IMR-90 (cell line): ENCODE measurements at regions not wholly inside any gene's neighbourhood (a gene's known extent, or its start where the extent isn't known, plus 50 kb on each side); places are given as distances from the start of the nearest gene placed in this dataset.

Experiments used
- ATAC-seq: fragments of 200-7000 bp; cut with Tn5 transposase; 2 replicates; pipeline ENCODE4 v1.9.1; 2020; ENCODE audit warnings: low read depth, mild to moderate bottlenecking, moderate library complexity
- BruUV-seq: library from RNA; stranded (reverse); fragments of 400-500 nt; replicated peaks from 2 replicates; lab custom pipeline; 2021; lab: Mats Ljungman, UMichigan
- CTCF ChIA-PET: fragments of 300-600 bp; formaldehyde crosslinking; extraction: SDS; loops from one replicate; lab custom pipeline; 2021; ENCODE audit warnings: antibody characterized with exemption; lab: Yijun Ruan, JAX
- POLR2A ChIA-PET: fragments of 300-600 bp; sonication (Branson Sonifier 250); formaldehyde crosslinking; loops from one replicate; lab custom pipeline; 2022; ENCODE audit warnings: antibody characterized with exemption; ENCODE audit not compliant: unreplicated experiment; lab: Charles Lee
- DNase-seq: peaks from one replicate; pipeline ENCODE4 v3.0.0; 2013
- H2AFZ ChIP-seq: replicated peaks from 2 replicates; pipeline ENCODE3; 2013; ENCODE audit warnings: low read length, mild to moderate bottlenecking; ENCODE audit not compliant: poor library complexity
- H2AK5ac ChIP-seq: 2 replicates; pipeline ENCODE4 v1.6.1; 2013; ENCODE audit warnings: low read depth, low read length, inconsistent platforms
- H2AK9ac ChIP-seq: replicated peaks from 2 replicates; pipeline ENCODE3; 2013; ENCODE audit warnings: mild to moderate bottlenecking, low read depth, low read length, moderate library complexity; ENCODE audit not compliant: poor library complexity
- H2BK120ac ChIP-seq: 2 replicates; pipeline ENCODE4 v1.6.1; 2013; ENCODE audit warnings: low read depth, low read length, inconsistent platforms
- H2BK15ac ChIP-seq: 3 replicates; pipeline ENCODE4 v1.6.1; 2013; ENCODE audit warnings: low read depth, low read length, inconsistent platforms
- H2BK20ac ChIP-seq: 2 replicates; pipeline ENCODE4 v1.6.1; 2013; ENCODE audit warnings: low read depth, mild to moderate bottlenecking, inconsistent platforms, low read length, moderate library complexity
- H2BK5ac ChIP-seq: 2 replicates; pipeline ENCODE4 v1.6.1; 2013; ENCODE audit warnings: mild to moderate bottlenecking, low read depth, low read length, inconsistent platforms; ENCODE audit not compliant: poor library complexity, severe bottlenecking
- H3K14ac ChIP-seq: replicated peaks from 2 replicates; pipeline ENCODE4 v1.6.1; 2013; ENCODE audit warnings: low read depth, low read length, inconsistent platforms
- H3K18ac ChIP-seq: 2 replicates; pipeline ENCODE4 v1.6.1; 2013; ENCODE audit warnings: low read depth, low read length, control low read depth
- H3K23ac ChIP-seq: 2 replicates; pipeline ENCODE4 v1.6.1; 2013; ENCODE audit warnings: low read depth, low read length, inconsistent platforms
- H3K27ac ChIP-seq: 2 replicates; pipeline ENCODE4 v1.5.1; 2013; ENCODE audit warnings: mild to moderate bottlenecking, control low read depth, low read length; ENCODE audit not compliant: insufficient read depth
- H3K27me3 ChIP-seq: 2 replicates; pipeline ENCODE4 v1.6.1; 2013; ENCODE audit warnings: low read length; ENCODE audit not compliant: control insufficient read depth, insufficient read depth
- H3K36me3 ChIP-seq: 2 replicates; pipeline ENCODE4 v1.6.1; 2013; ENCODE audit warnings: low read length, mixed read lengths; ENCODE audit not compliant: control insufficient read depth, insufficient read depth
- H3K4ac ChIP-seq: 2 replicates; pipeline ENCODE4 v1.6.1; 2013; ENCODE audit warnings: low read depth, low read length, inconsistent platforms
- H3K4me1 ChIP-seq: 2 replicates; pipeline ENCODE4 v1.6.1; 2013; ENCODE audit warnings: low read length, mixed read lengths; ENCODE audit not compliant: control insufficient read depth, insufficient read depth
- H3K4me2 ChIP-seq: 2 replicates; pipeline ENCODE4 v1.6.1; 2013; ENCODE audit warnings: low read depth, mild to moderate bottlenecking, control low read depth, low read length, moderate library complexity
- H3K4me3 ChIP-seq: 2 replicates; pipeline ENCODE4 v1.5.1; 2013; ENCODE audit warnings: low read depth, mild to moderate bottlenecking, control low read depth, low read length, moderate library complexity; ENCODE audit not compliant: insufficient read depth
- H3K56ac ChIP-seq: 2 replicates; pipeline ENCODE4 v1.6.1; 2013; ENCODE audit warnings: low read length, inconsistent platforms; ENCODE audit not compliant: insufficient read depth; ENCODE audit errors: extremely low read depth
- H3K79me1 ChIP-seq, 2 experiments: 2 replicates each; pipeline ENCODE4 v1.6.1; 2013; ENCODE audit warnings: low read length in 2 of 2, inconsistent platforms in 1 of 2, low read depth in 1 of 2
- H3K9ac ChIP-seq: 2 replicates; pipeline ENCODE4 v1.6.1; 2013; ENCODE audit warnings: low read depth, low read length, control low read depth
- H3K9me1 ChIP-seq: 2 replicates; pipeline ENCODE4 v1.6.1; 2013; ENCODE audit warnings: low read length, inconsistent platforms; ENCODE audit not compliant: insufficient read depth
- H3K9me3 ChIP-seq: 2 replicates; pipeline ENCODE4 v1.6.1; 2013; ENCODE audit warnings: low read length; ENCODE audit not compliant: control insufficient read depth, insufficient read depth
- H4K20me1 ChIP-seq: 2 replicates; pipeline ENCODE4 v1.6.1; 2013; ENCODE audit warnings: low read length, inconsistent platforms; ENCODE audit not compliant: insufficient read depth
- H4K5ac ChIP-seq: 2 replicates; pipeline ENCODE4 v1.6.1; 2013; ENCODE audit warnings: mild to moderate bottlenecking, low read depth, low read length, control low read depth
- H4K8ac ChIP-seq, 2 experiments: 2 replicates each; pipeline ENCODE4 v1.6.1; 2013; ENCODE audit warnings: low read depth in 2 of 2, low read length in 2 of 2, control low read depth in 1 of 2, inconsistent platforms in 1 of 2
- H4K91ac ChIP-seq: 2 replicates; pipeline ENCODE4 v1.6.1; 2013; ENCODE audit warnings: low read depth, low read length, inconsistent platforms; ENCODE audit not compliant: insufficient read depth
- CTCF ChIP-seq: conservative IDR thresholded peaks from 2 replicates; pipeline ENCODE4 v1.5.1; 2012; ENCODE audit warnings: mild to moderate bottlenecking, low read depth, low read length, improper control_type of control experiment
- MAFK ChIP-seq: IDR thresholded peaks from 2 replicates; pipeline ENCODE4 v1.6.1; 2012; ENCODE audit warnings: low read depth, low read length, improper control_type of control experiment
- WGBS, 2 experiments: methylation state at CpG; one replicate each; pipeline versions ENCODE4 v1.1.5 to v1.1.7; 2013; ENCODE audit warnings: missing lambda C conversion rate in 2 of 2; ENCODE audit not compliant: insufficient read length in 1 of 2; ENCODE audit errors: extremely low coverage in 2 of 2; 5-methylcytosine and 5-hydroxymethylcytosine counted together
- dilution Hi-C: fragments of 300-500 bp; cut with HindIII; formaldehyde crosslinking; loops from one replicate; pipeline ENCODE4 v1.14.3; 2018; ENCODE audit warnings: low sequenced_read_pairs; ENCODE audit not compliant: unreplicated experiment
- in situ Hi-C: fragments of 300-500 bp; cut with MboI; formaldehyde crosslinking; loops from 3 replicates; pipeline ENCODE4 v1.14.3; 2019; ENCODE audit warnings: low sequenced_read_pairs, inconsistent platforms, mixed read lengths
- intact Hi-C: fragments of 100-400 bp; cut with micrococcal nuclease; formaldehyde crosslinking; loops from 2 replicates; pipeline ENCODE4 v1.10.0; 2022

GRCh38 chr6:15936503-15936902 lies 192.4 kb upstream of the MYLIP start:
- Histone ChIP-seq H3K27me3 (no peaks in the 10 kb centered on the region), H3K18ac (no peak overlapping the region), H2AFZ (no peak overlapping the region), H4K91ac (no peak overlapping the region), H3K36me3 (no peaks in the 10 kb centered on the region), H4K20me1 (no peaks in the 10 kb centered on the region), H2AK5ac (no peak overlapping the region), H3K79me1 (no peaks in the 10 kb centered on the region), H2BK120ac (no peak overlapping the region), H2BK20ac (no peak overlapping the region), H3K27ac (no peak overlapping the region), H4K5ac (no peak overlapping the region), H2BK5ac (no peak overlapping the region), H3K4me2 (no peak overlapping the region), H3K9me3 (no peaks in the 10 kb centered on the region), H2AK9ac (no peak overlapping the region), H3K9ac (no peak overlapping the region), H3K56ac (no peak overlapping the region), H4K8ac (no peak overlapping the region), H3K4ac (no peak overlapping the region), H3K9me1 (no peaks in the 10 kb centered on the region), H2BK15ac (no peak overlapping the region), H3K14ac (no peak overlapping the region), H3K23ac (no peak overlapping the region), H3K4me3 (no peak overlapping the region), H3K4me1 (no peaks in the 10 kb centered on the region)
- DNase-seq (no peak), ATAC-seq (no peak)
- dilution Hi-C loops (no loop called here), intact Hi-C loops (no loop called here), in situ Hi-C loops (no loop called here)
- no TSS peak for BruUV-seq
- no CpG with 5 or more reads among the region's 1 CpG for WGBS, 2 experiments
- ChIA-PET CTCF (interaction anchor here (0.6 kb wide), 1 partner anchor 265 kb away, joined by 3 read pairs; no protein-coding TSS in a partner anchor), POLR2A (no interaction called here)
- peak; percentile 98 for TF ChIP-seq MAFK
- no peak for TF ChIP-seq CTCF
